IPS-18a (cell line): ENCODE measurements at regions not wholly inside any gene's neighbourhood (a gene's known extent, or its start where the extent isn't known, plus 50 kb on each side); places are given as distances from the start of the nearest gene placed in this dataset.
A peak's percentile ranks its signal among the peaks of the same experiment; 100 is the strongest.
"Not testable (repeated sequence)": the region's sequence is repeated elsewhere in the genome, so short reads cannot be mapped to it uniquely, and the experiment has no call there.

Source experiments
- H3K27ac ChIP-seq: one replicate; pipeline ENCODE4 v1.5.1; 2013; ENCODE audit warnings: low read length
- H3K27me3 ChIP-seq: one replicate; pipeline ENCODE4 v1.6.1; 2013; ENCODE audit warnings: mild to moderate bottlenecking, low read length; ENCODE audit not compliant: control insufficient read depth, insufficient read depth
- H3K36me3 ChIP-seq: one replicate; pipeline ENCODE4 v1.6.1; 2013; ENCODE audit warnings: low read depth, low read length; ENCODE audit not compliant: control insufficient read depth
- H3K4me1 ChIP-seq: one replicate; pipeline ENCODE4 v1.6.1; 2013; ENCODE audit warnings: low read depth, low read length; ENCODE audit not compliant: control insufficient read depth
- H3K4me3 ChIP-seq: one replicate; pipeline ENCODE4 v1.5.1; 2013; ENCODE audit warnings: low read length
- H3K9ac ChIP-seq: one replicate; pipeline ENCODE4 v1.6.1; 2013; ENCODE audit warnings: mild to moderate bottlenecking, low read length, moderate library complexity
- H3K9me3 ChIP-seq: one replicate; pipeline ENCODE4 v1.6.1; 2013; ENCODE audit warnings: low read depth, low read length; ENCODE audit not compliant: control insufficient read depth

- Histone ChIP-seq H3K9ac (no peak overlapping the region), H3K27ac (no peak overlapping the region), H3K36me3 (no peaks in the 10 kb centered on the region), H3K4me1 (no peaks in the 10 kb centered on the region), H3K4me3 (no peak overlapping the region), H3K9me3 (no peaks in the 10 kb centered on the region), H3K27me3 (no peaks in the 10 kb centered on the region)
These were observed 151.0 kb upstream of the KRAS start for GRCh38 chr12:25401547-25402345.

GRCh38 chr12:25397001-25397400 is 146.3 kb upstream of the KRAS start:
- no peak overlapping the region for H3K4me3 ChIP-seq
- H3K27ac ChIP-seq, result no peak overlapping the region
- H3K27me3 ChIP-seq, result no peaks in the 10 kb centered on the region
- H3K4me1 ChIP-seq, result no peaks in the 10 kb centered on the region
- H3K36me3 ChIP-seq, result no peaks in the 10 kb centered on the region
- no peaks in the 10 kb centered on the region for H3K9me3 ChIP-seq
- H3K9ac ChIP-seq, result no peak overlapping the region

- Histone ChIP-seq H3K9ac (no peak overlapping the region), H3K27ac (no peak overlapping the region), H3K4me1 (no peaks in the 10 kb centered on the region), H3K36me3 (no peaks in the 10 kb centered on the region), H3K9me3 (no peaks in the 10 kb centered on the region), H3K4me3 (no peak overlapping the region), H3K27me3 (no peaks in the 10 kb centered on the region)
These were observed 144.5 kb upstream of the KRAS start for GRCh38 chr12:25395227-25395626.

GRCh38 chr12:25394775-25395174 is 144.0 kb upstream of the KRAS start:
- H3K36me3 ChIP-seq, H3K27ac ChIP-seq, H3K9me3 ChIP-seq, H3K27me3 ChIP-seq, H3K4me3 ChIP-seq, H3K4me1 ChIP-seq, H3K9ac ChIP-seq: not testable (repeated sequence)

GRCh38 chr12:25394025-25394424 is 143.3 kb upstream of the KRAS start:
- H3K9ac ChIP-seq, result no peak overlapping the region
- no peaks in the 10 kb centered on the region for H3K9me3 ChIP-seq
- H3K4me3 ChIP-seq, result no peak overlapping the region
- no peaks in the 10 kb centered on the region for H3K36me3 ChIP-seq
- H3K27me3 ChIP-seq, result no peaks in the 10 kb centered on the region
- no peak overlapping the region for H3K27ac ChIP-seq
- no peaks in the 10 kb centered on the region for H3K4me1 ChIP-seq

GRCh38 chr12:25391346-25391745 is 140.6 kb upstream of the KRAS start:
- H3K27me3 ChIP-seq, result peaks cover 11% of the 10 kb centered on the region
- not testable (repeated sequence) for H3K36me3 ChIP-seq, H3K4me1 ChIP-seq, H3K9me3 ChIP-seq, H3K9ac ChIP-seq, H3K4me3 ChIP-seq, H3K27ac ChIP-seq

- H3K9me3 ChIP-seq, result no peaks in the 10 kb centered on the region
- H3K9ac ChIP-seq, result no peak overlapping the region
- H3K27me3 ChIP-seq, result peaks cover 24% of the 10 kb centered on the region
- peaks cover 10% of the 10 kb centered on the region for H3K4me1 ChIP-seq
- H3K36me3 ChIP-seq, result no peaks in the 10 kb centered on the region
- no peak overlapping the region for H3K4me3 ChIP-seq
- no peak overlapping the region for H3K27ac ChIP-seq
These were observed 137.5 kb upstream of the KRAS start for GRCh38 chr12:25388183-25388582.

GRCh38 chr12:25387732-25388050 is 137.0 kb upstream of the KRAS start:
- Histone ChIP-seq H3K9ac (no peak overlapping the region), H3K4me3 (no peak overlapping the region), H3K9me3 (no peaks in the 10 kb centered on the region), H3K4me1 (peaks cover 10% of the 10 kb centered on the region), H3K27me3 (peaks cover 24% of the 10 kb centered on the region), H3K36me3 (no peaks in the 10 kb centered on the region), H3K27ac (no peak overlapping the region)

- H3K27me3 ChIP-seq, result peaks cover 24% of the 10 kb centered on the region
- peak overlapping the region; percentile 85 for H3K4me3 ChIP-seq
- no peaks in the 10 kb centered on the region for H3K36me3 ChIP-seq
- H3K27ac ChIP-seq, result no peak overlapping the region
- H3K9ac ChIP-seq, result peak overlapping the region; percentile 55
- H3K9me3 ChIP-seq, result no peaks in the 10 kb centered on the region
- H3K4me1 ChIP-seq, result peaks cover 10% of the 10 kb centered on the region
These were observed 136.4 kb upstream of the KRAS start for GRCh38 chr12:25386831-25387731.

GRCh38 chr12:25384893-25385248 is 134.1 kb upstream of the KRAS start:
- no peaks in the 10 kb centered on the region for H3K9me3 ChIP-seq
- H3K4me1 ChIP-seq, result peaks cover 10% of the 10 kb centered on the region
- H3K9ac ChIP-seq, result peak overlapping the region; percentile 92
- peak overlapping the region; percentile 85 for H3K4me3 ChIP-seq
- no peak overlapping the region for H3K27ac ChIP-seq
- no peaks in the 10 kb centered on the region for H3K36me3 ChIP-seq
- peaks cover 24% of the 10 kb centered on the region for H3K27me3 ChIP-seq

- Histone ChIP-seq H3K27ac (no peak overlapping the region), H3K4me3 (peak overlapping the region; percentile 85), H3K9ac (peak overlapping the region; percentile 92)
These were observed 133.5 kb upstream of the KRAS start for GRCh38 chr12:25384038-25384892.

More at GRCh38 chr12:25384038-25384892, 133.5 kb upstream of the KRAS start:
- Histone ChIP-seq H3K27me3 (peaks cover 24% of the 10 kb centered on the region), H3K4me1 (peaks cover 10% of the 10 kb centered on the region), H3K36me3 (no peaks in the 10 kb centered on the region), H3K9me3 (no peaks in the 10 kb centered on the region)
